GM23338 (cell line): ENCODE measurements at regions not wholly inside any gene's neighbourhood (a gene's known extent, or its start where the extent isn't known, plus 50 kb on each side); places are given as distances from the start of the nearest gene placed in this dataset.

Source experiments
- ATAC-seq: fragments of 200-7000 bp; cut with Tn5 transposase; 3 replicates; pipeline ENCODE4 v1.9.1; 2020
- DNase-seq: peaks from one replicate; pipeline ENCODE4 v3.0.0-alpha.2; 2015; ENCODE audit warnings: low spot score
- H2AFZ ChIP-seq: fragments of 200-600 bp; sonication (generic); 2 replicates; pipeline ENCODE4 v1.8.0; 2016; ENCODE audit warnings: antibody characterized with exemption, mild to moderate bottlenecking, moderate library complexity
- H3F3A ChIP-seq: fragments of 200-600 bp; sonication (generic); replicated peaks from 2 replicates; pipeline ENCODE4 v1.8.0; 2017; ENCODE audit warnings: antibody characterized with exemption, mixed run types, low read depth
- H3K27ac ChIP-seq: fragments of 200-600 bp; sonication (generic); 2 replicates; pipeline ENCODE4 v1.6.1; 2016; ENCODE audit warnings: low read depth
- H3K27me3 ChIP-seq: fragments of 200-600 bp; sonication (generic); 2 replicates; pipeline ENCODE4 v1.8.0; 2016; ENCODE audit warnings: mild to moderate bottlenecking, mixed run types, moderate library complexity; ENCODE audit not compliant: insufficient read depth
- H3K36me3 ChIP-seq: fragments of 200-600 bp; sonication (generic); 2 replicates; pipeline ENCODE4 v1.8.0; 2016; ENCODE audit warnings: mild to moderate bottlenecking; ENCODE audit not compliant: insufficient read depth
- H3K4me1 ChIP-seq: fragments of 200-600 bp; sonication (generic); 2 replicates; pipeline ENCODE4 v1.8.0; 2016; ENCODE audit warnings: mild to moderate bottlenecking, moderate library complexity; ENCODE audit not compliant: insufficient read depth
- H3K4me2 ChIP-seq: fragments of 200-600 bp; sonication (generic); 2 replicates; pipeline ENCODE4 v1.7.1; 2017; ENCODE audit warnings: mixed run types
- H3K4me3 ChIP-seq: fragments of 200-600 bp; sonication (generic); 2 replicates; pipeline ENCODE4 v1.6.1; 2016; ENCODE audit warnings: mixed run types
- H3K79me2 ChIP-seq: fragments of 200-600 bp; sonication (generic); replicated peaks from 2 replicates; pipeline ENCODE4 v1.8.0; 2017; ENCODE audit warnings: mild to moderate bottlenecking; ENCODE audit not compliant: insufficient read depth
- H3K9me2 ChIP-seq: fragments of 200-600 bp; sonication (generic); 2 replicates; pipeline ENCODE4 v1.8.0; 2017; ENCODE audit not compliant: insufficient read depth
- H4K20me1 ChIP-seq: fragments of 200-600 bp; sonication (generic); replicated peaks from 2 replicates; pipeline ENCODE4 v1.8.0; 2017; ENCODE audit warnings: mild to moderate bottlenecking; ENCODE audit not compliant: insufficient read depth
- H3K27ac Mint-ChIP-seq: 2 replicates; pipeline ENCODE4 v1.8.0; 2020; ENCODE audit warnings: inconsistent platforms, mild to moderate bottlenecking, moderate library complexity, mixed read lengths
- H3K27me3 Mint-ChIP-seq: 3 replicates; pipeline ENCODE4 v1.8.0; 2022; ENCODE audit warnings: low read depth, mild to moderate bottlenecking, moderate library complexity, mixed read lengths, inconsistent platforms; ENCODE audit not compliant: insufficient read depth, poor library complexity
- H3K36me3 Mint-ChIP-seq: 3 replicates; pipeline ENCODE4 v1.8.0; 2021; ENCODE audit warnings: low read depth, mild to moderate bottlenecking, inconsistent platforms, moderate library complexity, mixed read lengths
- H3K4me1 Mint-ChIP-seq: 3 replicates; pipeline ENCODE4 v1.8.0; 2020; ENCODE audit warnings: mild to moderate bottlenecking, inconsistent platforms, mixed read lengths
- H3K4me3 Mint-ChIP-seq: 3 replicates; pipeline ENCODE4 v1.8.0; 2021; ENCODE audit warnings: moderate library complexity, mild to moderate bottlenecking, inconsistent platforms, mixed read lengths
- H3K9me3 Mint-ChIP-seq: 3 replicates; pipeline ENCODE4 v1.8.0; 2020; ENCODE audit warnings: moderate library complexity, mild to moderate bottlenecking, inconsistent platforms, mixed read lengths
- CREB1 ChIP-seq: fragments of 250-450 bp; sonication (Bioruptor Pico); IDR thresholded peaks from 2 replicates; pipeline ENCODE4 v1.5.0; 2020; ENCODE audit warnings: low read depth, mild to moderate bottlenecking, moderate library complexity
- CTCF ChIP-seq, 2 experiments: fragments of 200-600 bp in 1 of 2; sonication (generic) in 1 of 2; conservative IDR thresholded peaks; 2 replicates each; pipeline versions ENCODE4 v1.5.1 to v1.6.1; 2016 to 2017; ENCODE audit warnings: antibody characterized with exemption in 2 of 2, low read depth in 2 of 2, mild to moderate bottlenecking in 2 of 2, moderate library complexity in 1 of 2
- ETS1 ChIP-seq: IDR thresholded peaks from 2 replicates; pipeline ENCODE4 v1.6.1; 2016; ENCODE audit warnings: antibody characterized with exemption
- EZH2 ChIP-seq: fragments of 200-600 bp; sonication (generic); IDR thresholded peaks from one replicate; pipeline ENCODE4 v1.8.0; 2017; ENCODE audit warnings: antibody characterized with exemption, mild to moderate bottlenecking, low read depth; ENCODE audit not compliant: unreplicated experiment
- EZH2phosphoT487 ChIP-seq: fragments of 200-600 bp; sonication (generic); IDR thresholded peaks from one replicate; pipeline ENCODE4 v1.8.1; 2018; ENCODE audit warnings: antibody characterized with exemption; ENCODE audit not compliant: unreplicated experiment
- JUNB ChIP-seq: IDR thresholded peaks from one replicate; pipeline ENCODE4 v1.6.1; 2016; ENCODE audit warnings: antibody characterized with exemption; ENCODE audit not compliant: unreplicated experiment
- NANOG ChIP-seq: IDR thresholded peaks from 2 replicates; pipeline ENCODE4 v1.6.1; 2016; ENCODE audit warnings: antibody characterized with exemption, borderline replicate concordance
- POLR2AphosphoS5 ChIP-seq: IDR thresholded peaks from 2 replicates; pipeline ENCODE4 v1.6.1; 2016; ENCODE audit warnings: antibody characterized with exemption, low read depth
- REST ChIP-seq: IDR thresholded peaks from one replicate; pipeline ENCODE4 v1.6.1; 2018; ENCODE audit warnings: antibody characterized with exemption; ENCODE audit not compliant: unreplicated experiment
- STAT1 ChIP-seq: IDR thresholded peaks from one replicate; pipeline ENCODE4 v1.6.1; 2016; ENCODE audit warnings: antibody characterized with exemption; ENCODE audit not compliant: unreplicated experiment
- ZNF114 ChIP-seq: fragments of 250-450 bp; sonication (Bioruptor Pico); IDR thresholded peaks from 2 replicates; pipeline ENCODE4 v1.5.0; 2020; ENCODE audit warnings: mild to moderate bottlenecking, moderate library complexity
- ZNF331 ChIP-seq: fragments of 250-450 bp; sonication (Bioruptor Pico); IDR thresholded peaks from 2 replicates; pipeline ENCODE4 v1.5.0; 2020; ENCODE audit warnings: low read depth, mild to moderate bottlenecking, moderate library complexity
- ZNF462 ChIP-seq: fragments of 250-450 bp; sonication (Bioruptor Pico); IDR thresholded peaks from 2 replicates; pipeline ENCODE4 v1.5.0; 2020; ENCODE audit warnings: mild to moderate bottlenecking, moderate library complexity

GRCh38 chr1:195970209-195970608 lies 638.0 kb downstream of the KCNT2 start:
- H3K36me3 Mint-ChIP-seq: no peaks in the 10 kb centered on the region
- TF ChIP-seq ETS1 (no peak), CTCF (conservative IDR thresholded peaks at IDR 0.05; ENCODE audit: low read depth in 2 of 2) (no peak), POLR2AphosphoS5 (no peak), JUNB (no peak), STAT1 (no peak), EZH2phosphoT487 (no peak), ZNF462 (CRISPR knock-in tag) (no peak), CREB1 (no peak), REST (no peak), ZNF114 (CRISPR knock-in tag) (no peak), EZH2 (no peak), ZNF331 (CRISPR knock-in tag) (no peak), NANOG (no peak)
- H3K9me3 Mint-ChIP-seq: no peaks in the 10 kb centered on the region
- Histone ChIP-seq H3K79me2 (no peaks in the 10 kb centered on the region), H3K9me2 (peaks cover 6% of the 10 kb centered on the region), H4K20me1 (no peaks in the 10 kb centered on the region), H3K4me1 (no peaks in the 10 kb centered on the region), H3K4me2 (no peak overlapping the region), H2AFZ (no peak overlapping the region), H3K36me3 (no peaks in the 10 kb centered on the region), H3K27me3 (no peaks in the 10 kb centered on the region), H3K27ac (no peak overlapping the region), H3K4me3 (no peak overlapping the region), H3F3A (no peaks in the 10 kb centered on the region)
- H3K4me3 Mint-ChIP-seq: no peak overlapping the region
- ATAC-seq (no peak), DNase-seq (no peak)
- H3K27ac Mint-ChIP-seq: no peak overlapping the region
- no peaks in the 10 kb centered on the region for H3K4me1 Mint-ChIP-seq
- H3K27me3 Mint-ChIP-seq: no peaks in the 10 kb centered on the region
